Mesenchymal stem cell (in vitro differentiated cells and primary cell): ENCODE measurements at regions not wholly inside any gene's neighbourhood (a gene's known extent, or its start where the extent isn't known, plus 50 kb on each side); places are given as distances from the start of the nearest gene placed in this dataset.

Experiments used
- DNase-seq: peaks from one replicate; pipeline ENCODE4 v3.0.0-alpha.2; 2013
- H2AFZ ChIP-seq: one replicate; pipeline ENCODE4 v1.6.1; 2013; ENCODE audit warnings: low read depth, mild to moderate bottlenecking, control low read depth, inconsistent platforms, low read length, moderate library complexity
- H2AK5ac ChIP-seq: 2 replicates; pipeline ENCODE4 v1.6.1; 2013; ENCODE audit warnings: low read length, moderate library complexity, mild to moderate bottlenecking, inconsistent platforms; ENCODE audit not compliant: severe bottlenecking
- H2BK120ac ChIP-seq: one replicate; pipeline ENCODE4 v1.6.1; 2013; ENCODE audit warnings: low read depth, mild to moderate bottlenecking, inconsistent platforms, low read length, moderate library complexity
- H2BK12ac ChIP-seq, 2 experiments: one replicate each; pipeline ENCODE4 v1.6.1; 2013; ENCODE audit warnings: inconsistent platforms in 2 of 2, low read length in 2 of 2, mild to moderate bottlenecking in 2 of 2, moderate library complexity in 2 of 2, control low read depth in 1 of 2
- H2BK15ac ChIP-seq: one replicate; pipeline ENCODE4 v1.6.1; 2013; ENCODE audit warnings: mild to moderate bottlenecking, low read depth, inconsistent platforms; ENCODE audit not compliant: poor library complexity, severe bottlenecking
- H2BK5ac ChIP-seq: 2 replicates; pipeline ENCODE4 v1.6.1; 2013; ENCODE audit warnings: low read depth, mild to moderate bottlenecking, low read length, control low read depth, inconsistent platforms; ENCODE audit not compliant: poor library complexity, severe bottlenecking
- H3K14ac ChIP-seq, 2 experiments: one replicate each; pipeline ENCODE4 v1.6.1; 2013; ENCODE audit warnings: inconsistent platforms in 2 of 2, low read length in 2 of 2, control low read depth in 1 of 2, mild to moderate bottlenecking in 1 of 2, moderate library complexity in 1 of 2
- H3K18ac ChIP-seq, 2 experiments: one replicate each; pipeline ENCODE4 v1.6.1; 2013; ENCODE audit warnings: inconsistent platforms in 2 of 2, low read length in 2 of 2, control low read depth in 1 of 2, low read depth in 1 of 2, mild to moderate bottlenecking in 1 of 2
- H3K23ac ChIP-seq, 2 experiments: one replicate each; pipeline ENCODE4 v1.6.1; 2013; ENCODE audit warnings: inconsistent platforms in 2 of 2, low read length in 2 of 2, mild to moderate bottlenecking in 2 of 2, moderate library complexity in 2 of 2, control low read depth in 1 of 2
- H3K27ac ChIP-seq: 2 replicates; pipeline ENCODE4 v1.5.1; 2013; ENCODE audit warnings: mild to moderate bottlenecking, moderate library complexity, low read length, control low read depth, inconsistent platforms; ENCODE audit not compliant: poor library complexity, severe bottlenecking
- H3K27me3 ChIP-seq, 2 experiments: 2 replicates each; pipeline versions ENCODE4 v1.6.1 to v1.7.0; 2013; ENCODE audit warnings: low read length in 2 of 2, mild to moderate bottlenecking in 2 of 2, moderate library complexity in 2 of 2, control low read depth in 1 of 2, inconsistent platforms in 1 of 2; ENCODE audit not compliant: control insufficient read depth in 1 of 2, insufficient read depth in 1 of 2
- H3K36me3 ChIP-seq, 2 experiments: 2 replicates each; pipeline versions ENCODE4 v1.6.1 to v1.7.0; 2013; ENCODE audit warnings: low read length in 2 of 2, control low read depth in 1 of 2, inconsistent platforms in 1 of 2, low read depth in 1 of 2, mild to moderate bottlenecking in 1 of 2; ENCODE audit not compliant: insufficient read depth in 2 of 2, control insufficient read depth in 1 of 2
- H3K4ac ChIP-seq, 2 experiments: one replicate each; pipeline ENCODE4 v1.6.1; 2013; ENCODE audit warnings: inconsistent platforms in 2 of 2, low read length in 2 of 2, mild to moderate bottlenecking in 2 of 2, moderate library complexity in 2 of 2, control low read depth in 1 of 2, low read depth in 1 of 2
- H3K4me1 ChIP-seq: 2 replicates; pipeline ENCODE4 v1.6.1; 2013; ENCODE audit warnings: low read depth, low read length, control low read depth; ENCODE audit not compliant: control insufficient read depth, insufficient read depth
- H3K4me2 ChIP-seq: 2 replicates; pipeline ENCODE4 v1.6.1; 2013; ENCODE audit warnings: low read length, mild to moderate bottlenecking, inconsistent platforms; ENCODE audit not compliant: poor library complexity, severe bottlenecking
- H3K4me3 ChIP-seq, 2 experiments: 2 replicates each; pipeline versions ENCODE4 v1.5.1 to v1.7.0; 2013; ENCODE audit warnings: low read length in 2 of 2, mild to moderate bottlenecking in 2 of 2, control low read depth in 1 of 2, low read depth in 1 of 2; ENCODE audit not compliant: insufficient read depth in 1 of 2
- H3K79me1 ChIP-seq: replicated peaks from 2 replicates; pipeline ENCODE4 v1.6.1; 2013; ENCODE audit warnings: mild to moderate bottlenecking, control low read depth, low read length, inconsistent platforms; ENCODE audit not compliant: poor library complexity, severe bottlenecking
- H3K9ac ChIP-seq: 2 replicates; pipeline ENCODE4 v1.7.0; 2013; ENCODE audit warnings: mild to moderate bottlenecking, low read length, moderate library complexity
- H3K9me3 ChIP-seq: 2 replicates; pipeline ENCODE4 v1.7.0; 2013; ENCODE audit warnings: mild to moderate bottlenecking, low read length; ENCODE audit not compliant: control insufficient read depth
- H4K8ac ChIP-seq: one replicate; pipeline ENCODE4 v1.6.1; 2013; ENCODE audit warnings: inconsistent platforms, mild to moderate bottlenecking, low read length, moderate library complexity
- H4K91ac ChIP-seq: one replicate; pipeline ENCODE4 v1.6.1; 2013; ENCODE audit warnings: mild to moderate bottlenecking, low read length, inconsistent platforms
- WGBS: methylation state at CpG from one replicate; pipeline ENCODE4 v1.1.7; 2013; ENCODE audit warnings: mixed read lengths; 5-methylcytosine and 5-hydroxymethylcytosine counted together

DNA sequence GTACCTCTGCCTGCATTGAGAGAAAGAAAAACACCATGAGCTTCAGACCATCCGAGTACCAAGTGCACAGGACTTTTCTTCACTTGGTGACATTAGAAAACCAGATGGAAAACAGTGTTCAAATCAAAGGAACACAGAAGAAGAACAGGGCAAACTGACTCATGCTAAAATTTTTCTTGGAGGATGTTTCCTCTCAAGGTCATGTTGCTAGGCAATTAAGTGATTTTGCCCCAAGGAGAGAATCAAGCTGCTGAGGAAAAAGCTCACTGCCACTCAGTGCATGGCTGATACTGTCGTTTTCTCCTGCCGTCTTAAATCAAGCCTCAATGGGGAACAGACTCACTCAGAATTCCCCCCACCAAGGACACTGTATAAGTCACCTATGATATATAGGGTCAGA is 57.9 kb upstream of the SIMC1 start:
- H3K4me3 ChIP-seq, result no peak overlapping the region
- peak overlapping the region; percentile 27 for H3K9ac ChIP-seq
- H2AK5ac ChIP-seq, result no peak overlapping the region
- no peak overlapping the region for H2BK120ac ChIP-seq
- H4K8ac ChIP-seq, result no peak overlapping the region
- H3K79me1 ChIP-seq, result no peaks in the 10 kb centered on the region
- H3K27me3 ChIP-seq, result peaks cover 32 to 39% of the 10 kb centered on the region in 2 experiments
- H3K4me1 ChIP-seq, result peaks cover 4% of the 10 kb centered on the region
- no peak overlapping the region for H2BK5ac ChIP-seq
- no peak overlapping the region for H3K18ac ChIP-seq
- no peak overlapping the region for H3K14ac ChIP-seq
- no peak overlapping the region for H3K23ac ChIP-seq
- no peak overlapping the region for H3K4ac ChIP-seq
- no peak overlapping the region for H3K4me2 ChIP-seq
- no peak overlapping the region for H2BK15ac ChIP-seq
- H2BK12ac ChIP-seq, result no peak overlapping the region
- no peaks in the 10 kb centered on the region for H3K36me3 ChIP-seq
- H3K9me3 ChIP-seq, result peaks cover 8% of the 10 kb centered on the region
- no peak overlapping the region for H4K91ac ChIP-seq
- 63% methylated on average over 1 of the region's 3 CpGs for WGBS
- peak; percentile 61 for DNase-seq
- H2AFZ ChIP-seq, result no peak overlapping the region
- no peak overlapping the region for H3K27ac ChIP-seq

DNA sequence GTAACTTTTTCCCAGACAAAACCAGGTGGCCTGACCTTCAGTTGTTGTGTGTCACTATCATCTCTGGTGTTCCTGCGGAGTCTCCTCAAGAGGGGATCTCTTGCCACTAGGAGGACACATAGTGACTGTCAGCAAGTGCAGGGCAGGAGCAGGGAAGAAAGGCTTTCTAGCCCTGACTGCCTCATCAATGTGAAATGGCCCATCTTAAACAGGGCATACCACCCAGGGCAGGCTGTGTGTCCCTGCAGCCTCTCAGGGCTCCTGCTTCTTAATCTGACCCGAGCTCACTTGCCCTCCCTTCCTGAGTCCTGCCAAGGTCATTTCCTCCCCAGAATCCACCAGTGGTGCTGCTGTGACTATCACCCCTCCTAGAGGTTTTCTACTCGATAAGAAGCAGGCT is 57.4 kb upstream of the SIMC1 start:
- H4K8ac ChIP-seq, result no peak overlapping the region
- no peak overlapping the region for H3K27ac ChIP-seq
- H3K4me2 ChIP-seq, result no peak overlapping the region
- H2BK5ac ChIP-seq, result no peak overlapping the region
- DNase-seq, result no peak
- H3K27me3 ChIP-seq, result peaks cover 31 to 34% of the 10 kb centered on the region in 2 experiments
- peak overlapping the region; percentile 27 for H3K9ac ChIP-seq
- peaks cover 8% of the 10 kb centered on the region for H3K9me3 ChIP-seq
- no peak overlapping the region for H2AK5ac ChIP-seq
- H2BK120ac ChIP-seq, result no peak overlapping the region
- H3K4me1 ChIP-seq, result peaks cover 4% of the 10 kb centered on the region
- H3K4me3 ChIP-seq, result no peak overlapping the region
- no peak overlapping the region for H4K91ac ChIP-seq
- no peaks in the 10 kb centered on the region for H3K36me3 ChIP-seq
- H3K4ac ChIP-seq, result no peak overlapping the region
- H3K79me1 ChIP-seq, result no peaks in the 10 kb centered on the region
- H3K23ac ChIP-seq, result no peak overlapping the region
- no peak overlapping the region for H3K14ac ChIP-seq
- no peak overlapping the region for H2AFZ ChIP-seq
- no peak overlapping the region for H2BK15ac ChIP-seq
- WGBS, result 58% methylated on average over 3 of the region's 3 CpGs
- H3K18ac ChIP-seq, result no peak overlapping the region
- H2BK12ac ChIP-seq, result no peak overlapping the region

DNA sequence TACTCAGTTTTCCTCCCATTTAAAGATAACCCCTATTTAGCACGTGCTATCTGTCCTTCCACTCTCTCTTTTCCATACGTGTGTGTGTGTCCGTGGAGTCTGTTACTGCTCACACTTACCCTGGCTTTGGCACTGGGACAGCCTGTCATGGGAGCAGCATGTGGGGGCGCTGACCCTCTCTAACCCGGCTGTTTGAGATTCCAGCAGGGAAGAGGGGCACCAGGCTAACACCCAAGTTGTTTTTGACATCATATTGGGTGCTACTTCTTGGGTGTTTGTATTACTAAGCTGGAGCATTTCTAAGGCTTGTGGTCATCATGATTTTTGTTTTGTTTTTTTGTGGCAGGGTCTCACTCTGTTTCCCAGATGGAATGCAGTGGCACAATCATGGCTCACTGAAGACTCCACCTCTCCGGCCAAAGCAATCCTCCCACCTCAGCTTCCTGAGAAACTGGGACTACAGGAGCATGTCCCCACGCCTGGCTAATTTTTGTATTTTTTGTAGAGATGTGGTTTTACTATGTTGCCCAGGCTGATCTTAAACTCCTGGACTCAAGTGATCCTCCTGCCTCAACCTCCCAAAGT is 56.9 kb upstream of the SIMC1 start:
- Histone ChIP-seq H3K18ac (no peak overlapping the region), H3K14ac (no peak overlapping the region), H3K36me3 (no peaks in the 10 kb centered on the region), H3K4me3 (no peak overlapping the region), H4K91ac (no peak overlapping the region), H3K9me3 (peaks cover 8% of the 10 kb centered on the region), H2AFZ (no peak overlapping the region), H3K27me3 (peaks cover 26 to 29% of the 10 kb centered on the region in 2 experiments), H3K23ac (no peak overlapping the region), H3K79me1 (no peaks in the 10 kb centered on the region), H3K9ac (no peak overlapping the region), H2AK5ac (no peak overlapping the region), H3K4me1 (peaks cover 4% of the 10 kb centered on the region), H2BK12ac (no peak overlapping the region), H3K27ac (no peak overlapping the region), H4K8ac (no peak overlapping the region), H3K4ac (no peak overlapping the region), H2BK15ac (no peak overlapping the region), H2BK5ac (no peak overlapping the region), H3K4me2 (no peak overlapping the region), H2BK120ac (no peak overlapping the region)
- no peak for DNase-seq
- WGBS, result 86% methylated on average over 5 of the region's 7 CpGs

DNA sequence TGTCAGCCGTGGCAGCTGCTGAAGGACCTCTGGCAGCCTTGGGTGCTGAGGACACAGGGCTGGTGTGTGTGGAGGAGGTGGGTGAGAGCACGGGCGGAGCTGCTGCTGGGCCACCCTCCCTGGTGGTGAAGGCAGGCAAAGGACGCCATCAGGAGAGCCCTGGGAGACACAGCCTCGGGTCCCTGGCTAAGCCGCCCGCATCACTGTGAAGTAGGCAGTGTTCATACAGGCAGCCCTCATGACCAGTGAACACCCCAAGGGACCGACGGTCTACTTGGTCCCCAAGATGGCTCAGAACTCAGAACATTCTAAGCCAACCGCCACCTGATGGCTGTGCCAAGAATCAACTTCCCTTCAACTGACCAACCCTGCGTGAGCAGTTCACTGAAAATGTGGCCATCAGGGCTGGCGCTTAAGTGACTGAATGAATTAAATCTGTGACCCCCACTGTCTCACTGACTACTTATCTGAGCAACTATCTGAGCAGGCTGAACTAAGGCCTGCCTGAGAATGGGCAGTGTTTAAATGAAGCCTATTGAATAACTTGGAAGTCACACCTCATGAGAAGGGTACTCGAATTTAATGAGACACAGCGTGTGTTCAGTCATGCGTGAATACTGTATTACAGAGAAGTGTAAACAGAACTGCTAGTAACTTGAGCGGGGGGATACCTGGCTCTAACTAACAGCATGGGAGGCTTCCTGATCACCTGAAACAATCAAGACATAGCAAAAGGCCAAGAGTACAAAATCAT is 54.7 kb upstream of the SIMC1 start:
- Histone ChIP-seq H3K27ac (no peak overlapping the region), H3K18ac (no peak overlapping the region), H3K4me1 (peaks cover 4% of the 10 kb centered on the region), H3K4me3 (no peak overlapping the region), H3K79me1 (no peaks in the 10 kb centered on the region), H3K14ac (no peak overlapping the region), H4K91ac (no peak overlapping the region), H3K27me3 (peaks cover 9 to 20% of the 10 kb centered on the region in 2 experiments), H3K4ac (no peak overlapping the region), H3K23ac (no peak overlapping the region), H2AK5ac (no peak overlapping the region), H3K9me3 (peaks cover 6% of the 10 kb centered on the region), H2BK120ac (no peak overlapping the region), H2AFZ (no peak overlapping the region), H3K4me2 (no peak overlapping the region), H2BK15ac (no peak overlapping the region), H2BK12ac (no peak overlapping the region), H4K8ac (no peak overlapping the region), H3K9ac (no peak overlapping the region), H2BK5ac (no peak overlapping the region), H3K36me3 (no peaks in the 10 kb centered on the region)
- DNase-seq, result no peak
- 86% methylated on average over 16 of the region's 16 CpGs for WGBS
